ENCODE measurements at regions not wholly inside any gene's neighbourhood (a gene's known extent, or its start where the extent isn't known, plus 50 kb on each side); places are given as distances from the start of the nearest gene placed in this dataset.

GRCh38 chr15:35880896-35881295 is 334.9 kb upstream of the DPH6 start:
- no peak overlapping the region for H3K9ac ChIP-seq (ENCODE audit: low read depth, low read length)
- no peaks in the 10 kb centered on the region for H3K27me3 ChIP-seq (ENCODE audit: control insufficient read depth, insufficient read depth, low read length)
- H3K4me1 ChIP-seq (ENCODE audit: control insufficient read depth, insufficient read depth, low read length) = no peaks in the 10 kb centered on the region
- H3K9me3 ChIP-seq (ENCODE audit: control insufficient read depth, insufficient read depth, low read length) = no peaks in the 10 kb centered on the region
- H3K36me3 ChIP-seq (ENCODE audit: control insufficient read depth, insufficient read depth, low read length) = no peaks in the 10 kb centered on the region
- no peak overlapping the region for H3K4me3 ChIP-seq (ENCODE audit: low read depth, low read length)

DNA sequence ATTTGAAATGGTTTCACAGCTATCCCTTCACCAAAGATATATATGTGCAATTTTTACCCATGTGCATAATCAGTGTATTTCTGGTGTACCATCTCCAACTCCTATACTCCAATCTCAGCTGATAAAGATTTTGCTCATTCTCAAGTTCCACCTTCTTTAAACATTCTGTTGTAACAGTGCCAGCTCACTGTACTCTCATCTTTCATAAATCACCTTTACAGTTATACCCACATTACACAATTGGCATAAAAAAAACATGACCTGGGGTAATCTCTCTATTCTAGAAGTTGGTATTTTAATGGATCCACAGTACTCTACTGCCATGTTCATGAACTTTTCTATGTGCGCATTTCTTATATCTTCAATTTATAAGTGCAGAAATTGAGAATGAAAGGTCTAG is 339.9 kb upstream of the DPH6 start:
- no peaks in the 10 kb centered on the region for H3K9me3 ChIP-seq (ENCODE audit: control insufficient read depth, insufficient read depth, low read length)
- H3K4me1 ChIP-seq (ENCODE audit: control insufficient read depth, insufficient read depth, low read length) = no peaks in the 10 kb centered on the region
- no peaks in the 10 kb centered on the region for H3K36me3 ChIP-seq (ENCODE audit: control insufficient read depth, insufficient read depth, low read length)
- no peak overlapping the region for H3K4me3 ChIP-seq (ENCODE audit: low read depth, low read length)
- no peak overlapping the region for H3K9ac ChIP-seq (ENCODE audit: low read depth, low read length)
- H3K27me3 ChIP-seq (ENCODE audit: control insufficient read depth, insufficient read depth, low read length) = no peaks in the 10 kb centered on the region

DNA sequence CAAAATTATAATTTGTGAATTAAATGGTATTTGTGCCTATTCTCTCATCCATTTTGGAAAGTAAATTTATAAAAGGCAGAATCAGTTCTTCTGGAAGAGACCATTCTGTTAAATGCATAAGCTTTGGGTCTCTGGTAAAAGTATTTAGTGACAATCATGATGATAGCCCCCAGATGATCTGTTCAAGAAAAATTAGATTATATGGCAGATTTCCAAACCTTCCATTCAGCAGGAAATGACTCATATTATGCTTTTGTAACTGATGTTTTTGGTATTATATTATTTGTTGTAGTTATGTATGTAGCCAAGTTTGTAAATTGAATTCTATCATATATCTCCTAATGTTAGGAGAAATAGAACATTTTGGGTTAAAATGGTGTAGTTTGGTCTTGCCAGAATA is 340.8 kb upstream of the DPH6 start:
- Histone ChIP-seq H3K9ac (ENCODE audit: low read depth, low read length) (no peak overlapping the region), H3K4me3 (ENCODE audit: low read depth, low read length) (no peak overlapping the region), H3K36me3 (ENCODE audit: control insufficient read depth, insufficient read depth, low read length) (no peaks in the 10 kb centered on the region), H3K4me1 (ENCODE audit: control insufficient read depth, insufficient read depth, low read length) (no peaks in the 10 kb centered on the region), H3K9me3 (ENCODE audit: control insufficient read depth, insufficient read depth, low read length) (no peaks in the 10 kb centered on the region), H3K27me3 (ENCODE audit: control insufficient read depth, insufficient read depth, low read length) (no peaks in the 10 kb centered on the region)

DNA sequence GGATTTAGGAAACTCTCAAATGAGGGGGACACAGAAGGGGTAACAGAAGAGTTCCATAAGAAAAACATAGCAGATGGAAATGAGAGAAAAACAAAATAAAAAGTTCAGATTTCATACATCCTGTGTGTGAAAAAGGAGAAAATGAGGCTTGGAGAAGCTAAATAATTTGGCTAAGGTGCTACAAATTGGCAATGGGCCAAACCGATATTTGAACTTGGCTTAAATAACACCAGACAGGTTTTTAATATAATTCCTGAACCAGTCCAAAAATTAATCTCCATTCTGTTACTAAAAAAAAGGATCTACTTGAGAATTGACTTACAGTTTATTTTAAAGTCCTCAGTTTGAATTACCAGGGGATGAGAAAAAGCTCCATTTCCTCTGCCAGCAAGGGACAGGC is 342.9 kb upstream of the DPH6 start:
- Histone ChIP-seq H3K36me3 (ENCODE audit: control insufficient read depth, insufficient read depth, low read length) (no peaks in the 10 kb centered on the region), H3K27me3 (ENCODE audit: control insufficient read depth, insufficient read depth, low read length) (no peaks in the 10 kb centered on the region), H3K4me1 (ENCODE audit: control insufficient read depth, insufficient read depth, low read length) (no peaks in the 10 kb centered on the region), H3K4me3 (ENCODE audit: low read depth, low read length) (no peak overlapping the region), H3K9me3 (ENCODE audit: control insufficient read depth, insufficient read depth, low read length) (no peaks in the 10 kb centered on the region), H3K9ac (ENCODE audit: low read depth, low read length) (no peak overlapping the region)

GRCh38 chr15:35907511-35907910 is 361.5 kb upstream of the DPH6 start:
- Histone ChIP-seq H3K4me1 (ENCODE audit: control insufficient read depth, insufficient read depth, low read length) (no peaks in the 10 kb centered on the region), H3K27me3 (ENCODE audit: control insufficient read depth, insufficient read depth, low read length) (no peaks in the 10 kb centered on the region), H3K4me3 (ENCODE audit: low read depth, low read length) (no peak overlapping the region), H3K9me3 (ENCODE audit: control insufficient read depth, insufficient read depth, low read length) (no peaks in the 10 kb centered on the region), H3K9ac (ENCODE audit: low read depth, low read length) (no peak overlapping the region), H3K36me3 (ENCODE audit: control insufficient read depth, insufficient read depth, low read length) (no peaks in the 10 kb centered on the region)

DNA sequence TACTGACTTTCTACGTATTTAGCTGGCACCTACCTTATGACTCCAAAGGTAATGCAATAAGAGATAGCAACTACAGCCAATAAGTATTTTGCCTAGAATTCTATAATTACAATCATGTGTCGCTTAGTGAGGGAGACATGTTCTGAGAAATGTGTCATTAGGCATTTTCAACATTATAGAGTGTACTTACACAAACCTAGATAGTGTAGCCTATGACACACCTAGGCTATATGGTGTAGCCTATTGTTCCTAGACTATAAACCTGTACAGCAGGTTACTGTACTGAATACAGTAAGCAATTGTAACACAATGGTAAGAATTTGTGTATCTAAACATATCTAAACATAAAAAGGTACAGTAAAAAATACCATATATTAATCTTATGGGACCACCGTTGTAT is 363.4 kb upstream of the DPH6 start:
- H3K9me3 ChIP-seq (ENCODE audit: control insufficient read depth, insufficient read depth, low read length) = no peaks in the 10 kb centered on the region

DNA sequence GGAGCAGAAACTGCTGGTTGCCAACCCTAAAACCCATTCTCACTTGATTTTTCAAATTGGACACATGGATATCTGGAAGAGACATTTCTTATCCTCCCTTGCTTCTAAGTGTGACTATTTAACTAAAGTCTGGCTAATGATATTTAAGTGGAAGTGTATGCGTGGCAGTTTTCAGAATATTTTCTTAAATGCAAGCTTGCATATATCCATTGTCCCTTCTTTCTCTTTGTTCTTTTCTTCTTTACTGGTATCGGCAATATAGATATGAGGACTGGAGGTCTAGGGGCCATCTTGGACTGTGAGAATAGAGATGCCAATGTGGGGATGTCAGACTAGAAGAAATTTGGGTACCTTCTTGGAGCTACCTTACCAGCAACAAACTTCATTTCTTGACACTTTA is 364.3 kb upstream of the DPH6 start:
- H3K4me1 ChIP-seq (ENCODE audit: control insufficient read depth, insufficient read depth, low read length) = no peaks in the 10 kb centered on the region
- no peak overlapping the region for H3K4me3 ChIP-seq (ENCODE audit: low read depth, low read length)
- no peaks in the 10 kb centered on the region for H3K36me3 ChIP-seq (ENCODE audit: control insufficient read depth, insufficient read depth, low read length)
- no peaks in the 10 kb centered on the region for H3K27me3 ChIP-seq (ENCODE audit: control insufficient read depth, insufficient read depth, low read length)
- H3K9me3 ChIP-seq (ENCODE audit: control insufficient read depth, insufficient read depth, low read length) = no peaks in the 10 kb centered on the region
- H3K9ac ChIP-seq (ENCODE audit: low read depth, low read length) = no peak overlapping the region

More for the DNA sequence above, 363.4 kb upstream of the DPH6 start:
- no peaks in the 10 kb centered on the region for H3K4me1 ChIP-seq (ENCODE audit: control insufficient read depth, insufficient read depth, low read length)
- no peaks in the 10 kb centered on the region for H3K27me3 ChIP-seq (ENCODE audit: control insufficient read depth, insufficient read depth, low read length)
- no peak overlapping the region for H3K4me3 ChIP-seq (ENCODE audit: low read depth, low read length)
- H3K9ac ChIP-seq (ENCODE audit: low read depth, low read length) = no peak overlapping the region
- H3K36me3 ChIP-seq (ENCODE audit: control insufficient read depth, insufficient read depth, low read length) = no peaks in the 10 kb centered on the region

DNA sequence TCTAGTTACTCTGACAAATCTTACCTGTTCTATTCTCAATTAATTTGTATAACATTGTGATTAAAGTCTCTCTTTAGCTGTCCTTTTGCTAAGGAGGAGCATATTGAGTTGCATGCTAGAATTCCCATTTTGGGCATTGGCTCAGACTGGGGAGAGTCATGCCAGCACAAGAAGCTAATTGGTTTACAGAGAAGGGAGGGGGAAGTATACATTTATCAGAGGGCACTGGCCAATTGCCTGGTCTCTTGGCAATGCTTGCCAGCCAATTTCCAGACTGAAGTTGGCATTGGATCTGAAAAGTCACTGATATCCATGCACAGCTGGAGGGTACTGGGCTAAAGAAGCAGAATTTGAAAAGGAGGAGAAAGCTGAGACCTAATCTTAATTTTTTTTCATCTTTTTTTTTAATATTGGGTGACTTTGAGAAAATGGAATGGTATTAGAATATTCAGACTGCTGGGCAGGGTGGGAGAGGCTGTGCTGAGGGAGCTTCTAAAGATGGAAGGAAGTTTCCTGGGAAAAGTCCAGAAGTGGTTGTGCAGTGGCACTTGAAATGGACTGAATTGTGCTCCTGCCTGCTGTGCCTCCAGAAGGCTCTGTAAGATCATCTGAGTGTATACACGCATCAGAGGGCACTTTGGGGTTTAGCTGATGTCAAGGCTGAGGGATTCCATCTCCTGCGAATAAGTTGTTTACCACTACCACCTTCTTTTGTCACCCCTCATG is 365.2 kb upstream of the DPH6 start:
- H3K27me3 ChIP-seq (ENCODE audit: control insufficient read depth, insufficient read depth, low read length) = no peaks in the 10 kb centered on the region
- H3K4me1 ChIP-seq (ENCODE audit: control insufficient read depth, insufficient read depth, low read length) = no peaks in the 10 kb centered on the region
- H3K36me3 ChIP-seq (ENCODE audit: control insufficient read depth, insufficient read depth, low read length) = no peaks in the 10 kb centered on the region
- no peak overlapping the region for H3K9ac ChIP-seq (ENCODE audit: low read depth, low read length)
- H3K9me3 ChIP-seq (ENCODE audit: control insufficient read depth, insufficient read depth, low read length) = no peaks in the 10 kb centered on the region
- no peak overlapping the region for H3K4me3 ChIP-seq (ENCODE audit: low read depth, low read length)

GRCh38 chr15:35912196-35912595 is 366.2 kb upstream of the DPH6 start:
- Histone ChIP-seq H3K4me1 (ENCODE audit: control insufficient read depth, insufficient read depth, low read length) (no peaks in the 10 kb centered on the region), H3K36me3 (ENCODE audit: control insufficient read depth, insufficient read depth, low read length) (no peaks in the 10 kb centered on the region), H3K9ac (ENCODE audit: low read depth, low read length) (no peak overlapping the region), H3K4me3 (ENCODE audit: low read depth, low read length) (no peak overlapping the region), H3K9me3 (ENCODE audit: control insufficient read depth, insufficient read depth, low read length) (no peaks in the 10 kb centered on the region), H3K27me3 (ENCODE audit: control insufficient read depth, insufficient read depth, low read length) (no peaks in the 10 kb centered on the region)

GRCh38 chr15:35914573-35914972 is 368.6 kb upstream of the DPH6 start:
- Histone ChIP-seq H3K27me3 (ENCODE audit: control insufficient read depth, insufficient read depth, low read length) (no peaks in the 10 kb centered on the region), H3K9me3 (ENCODE audit: control insufficient read depth, insufficient read depth, low read length) (no peaks in the 10 kb centered on the region), H3K4me3 (ENCODE audit: low read depth, low read length) (no peak overlapping the region), H3K36me3 (ENCODE audit: control insufficient read depth, insufficient read depth, low read length) (no peaks in the 10 kb centered on the region), H3K9ac (ENCODE audit: low read depth, low read length) (no peak overlapping the region), H3K4me1 (ENCODE audit: control insufficient read depth, insufficient read depth, low read length) (no peaks in the 10 kb centered on the region)

DNA sequence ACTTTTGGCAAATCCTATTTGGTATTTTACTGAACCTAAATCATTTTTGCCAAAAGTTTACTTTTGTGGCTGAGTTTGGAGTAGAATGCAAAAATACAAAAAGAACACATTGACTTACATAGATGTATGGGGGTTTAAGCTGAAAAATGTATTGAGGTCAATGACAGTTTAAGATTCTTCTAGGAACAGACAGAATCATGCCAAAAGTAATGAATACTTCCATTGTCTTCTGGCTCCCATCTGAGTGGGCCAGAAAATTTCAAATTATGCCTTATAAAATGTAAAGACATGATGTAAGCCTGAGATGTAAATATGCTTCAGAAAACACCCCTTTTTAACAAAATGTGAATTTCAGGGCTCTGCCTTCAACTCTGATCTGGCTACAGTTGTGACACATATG is 375.1 kb upstream of the DPH6 start:
- Histone ChIP-seq H3K4me3 (ENCODE audit: low read depth, low read length) (no peak overlapping the region), H3K9ac (ENCODE audit: low read depth, low read length) (no peak overlapping the region), H3K27me3 (ENCODE audit: control insufficient read depth, insufficient read depth, low read length) (no peaks in the 10 kb centered on the region), H3K9me3 (ENCODE audit: control insufficient read depth, insufficient read depth, low read length) (no peaks in the 10 kb centered on the region), H3K36me3 (ENCODE audit: control insufficient read depth, insufficient read depth, low read length) (no peaks in the 10 kb centered on the region), H3K4me1 (ENCODE audit: control insufficient read depth, insufficient read depth, low read length) (no peaks in the 10 kb centered on the region)

DNA sequence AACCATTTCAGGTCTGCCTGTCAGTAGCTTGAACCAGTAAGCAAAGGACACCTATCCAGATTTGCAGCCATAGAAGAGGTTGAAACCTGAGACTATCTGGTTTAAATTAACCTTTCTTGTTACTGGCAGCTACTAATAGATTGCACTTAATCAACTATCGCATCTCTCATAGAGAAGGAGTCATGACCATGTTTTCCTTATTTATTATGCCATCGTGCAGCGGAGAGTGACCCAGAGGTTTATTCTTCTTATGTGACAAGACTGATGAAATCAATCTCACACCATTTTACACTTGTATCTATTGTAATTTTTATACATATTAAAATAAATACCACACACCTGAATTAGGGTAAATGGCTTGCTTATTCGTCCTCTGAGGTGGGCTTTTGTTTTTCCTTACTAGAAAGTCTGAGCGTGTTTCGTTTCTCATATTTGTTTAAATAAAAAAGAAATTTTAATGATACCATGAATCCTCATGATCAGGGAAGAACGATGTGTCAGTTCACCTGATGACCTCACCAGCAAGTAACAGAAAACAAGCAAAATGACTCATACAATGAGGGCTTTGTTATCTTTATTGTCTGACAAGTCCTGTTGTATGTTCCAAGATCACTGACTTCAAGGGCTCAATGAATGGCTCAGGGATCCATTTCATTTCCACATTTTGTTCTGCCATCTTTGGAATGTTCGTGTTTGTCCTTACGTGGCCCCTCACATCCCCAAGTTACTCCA is 379.5 kb upstream of the DPH6 start:
- no peaks in the 10 kb centered on the region for H3K36me3 ChIP-seq (ENCODE audit: control insufficient read depth, insufficient read depth, low read length)
- no peaks in the 10 kb centered on the region for H3K9me3 ChIP-seq (ENCODE audit: control insufficient read depth, insufficient read depth, low read length)
- H3K4me3 ChIP-seq (ENCODE audit: low read depth, low read length) = no peak overlapping the region
- no peaks in the 10 kb centered on the region for H3K27me3 ChIP-seq (ENCODE audit: control insufficient read depth, insufficient read depth, low read length)
- H3K9ac ChIP-seq (ENCODE audit: low read depth, low read length) = no peak overlapping the region
- H3K4me1 ChIP-seq (ENCODE audit: control insufficient read depth, insufficient read depth, low read length) = no peaks in the 10 kb centered on the region
